ENCODE measurements at regions not wholly inside any gene's neighbourhood (a gene's known extent, or its start where the extent isn't known, plus 50 kb on each side); places are given as distances from the start of the nearest gene placed in this dataset.
A peak's percentile ranks its signal among the peaks of the same experiment; 100 is the strongest.

DNA sequence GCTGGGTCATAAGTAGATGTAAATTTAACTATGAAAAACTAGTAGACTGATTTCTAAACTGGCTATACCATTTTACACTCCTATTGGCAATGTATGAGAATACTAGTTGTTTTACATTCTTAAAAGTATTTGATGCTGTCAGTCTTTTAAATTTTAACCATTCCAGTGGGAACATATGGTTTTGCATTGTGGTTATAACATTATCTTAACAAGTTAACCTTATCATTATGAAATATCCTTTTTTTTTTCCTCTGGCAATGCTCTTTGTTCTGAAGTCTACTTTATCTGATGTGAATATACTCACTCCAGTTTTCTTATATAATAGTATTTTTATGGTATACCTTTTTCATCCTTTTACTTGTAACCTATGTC lies 548.9 kb upstream of the CLINT1 start:
- Histone ChIP-seq H3K9me3 (peaks cover 0 to 7% (median 0%) of the 10 kb centered on the region in 4 donors), H3K27ac (no peak overlapping the region), H3K36me3 (no peaks in the 10 kb centered on the region), H3K4me3 (no peak overlapping the region), H3K27me3 (no peaks in the 10 kb centered on the region), H3K4me1 (peaks cover 0 to under 1% (median 0%) of the 10 kb centered on the region in 4 donors)
- DNase-seq: no peak
- TF ChIP-seq POLR2A (IDR thresholded peaks at IDR 0.05): no peak
- no peak for TF ChIP-seq EP300 (IDR thresholded peaks at IDR 0.05)
- ATAC-seq (ENCODE audit: low FRiP score in 2 of 2): no peak

- Histone ChIP-seq H3K36me3 (no peaks in the 10 kb centered on the region), H3K27me3 (no peaks in the 10 kb centered on the region), H3K4me1 (no peaks in the 10 kb centered on the region), H3K9me3 (peaks cover 0 to 7% (median 0%) of the 10 kb centered on the region in 4 donors), H3K4me3 (no peak overlapping the region), H3K27ac (no peak overlapping the region)
- no peak for DNase-seq
- 70 to 73% methylated on average over 4 of the region's 4 CpGs for WGBS, 2 donors
- TF ChIP-seq POLR2AphosphoS5 (IDR thresholded peaks at IDR 0.05) (no peak), POLR2A (IDR thresholded peaks at IDR 0.05) (no peak), EP300 (IDR thresholded peaks at IDR 0.05) (no peak)
- TF ChIP-seq, protein P1, sequence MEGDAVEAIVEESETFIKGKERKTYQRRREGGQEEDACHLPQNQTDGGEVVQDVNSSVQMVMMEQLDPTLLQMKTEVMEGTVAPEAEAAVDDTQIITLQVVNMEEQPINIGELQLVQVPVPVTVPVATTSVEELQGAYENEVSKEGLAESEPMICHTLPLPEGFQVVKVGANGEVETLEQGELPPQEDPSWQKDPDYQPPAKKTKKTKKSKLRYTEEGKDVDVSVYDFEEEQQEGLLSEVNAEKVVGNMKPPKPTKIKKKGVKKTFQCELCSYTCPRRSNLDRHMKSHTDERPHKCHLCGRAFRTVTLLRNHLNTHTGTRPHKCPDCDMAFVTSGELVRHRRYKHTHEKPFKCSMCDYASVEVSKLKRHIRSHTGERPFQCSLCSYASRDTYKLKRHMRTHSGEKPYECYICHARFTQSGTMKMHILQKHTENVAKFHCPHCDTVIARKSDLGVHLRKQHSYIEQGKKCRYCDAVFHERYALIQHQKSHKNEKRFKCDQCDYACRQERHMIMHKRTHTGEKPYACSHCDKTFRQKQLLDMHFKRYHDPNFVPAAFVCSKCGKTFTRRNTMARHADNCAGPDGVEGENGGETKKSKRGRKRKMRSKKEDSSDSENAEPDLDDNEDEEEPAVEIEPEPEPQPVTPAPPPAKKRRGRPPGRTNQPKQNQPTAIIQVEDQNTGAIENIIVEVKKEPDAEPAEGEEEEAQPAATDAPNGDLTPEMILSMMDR (IDR thresholded peaks at IDR 0.05): no peak
- peak in 1 of 2 donors; percentile 66 for ATAC-seq (ENCODE audit: low FRiP score in 2 of 2)
These were observed 548.2 kb upstream of the CLINT1 start for GRCh38 chr5:158406884-158407823.

GRCh38 chr5:158398360-158399201 lies 539.6 kb upstream of the CLINT1 start:
- no peaks in the 10 kb centered on the region for H3K27me3 ChIP-seq
- H3K36me3 ChIP-seq: no peaks in the 10 kb centered on the region
- 67% methylated on average over 6 of the region's 6 CpGs for WGBS, 2 donors
- peaks cover 0 to under 1% (median 0%) of the 10 kb centered on the region in 4 donors for H3K9me3 ChIP-seq
- no peak for DNase-seq
- TF ChIP-seq EP300 (IDR thresholded peaks at IDR 0.05): no peak
- no peak for TF ChIP-seq POLR2AphosphoS5 (IDR thresholded peaks at IDR 0.05)
- no peak for TF ChIP-seq POLR2A (IDR thresholded peaks at IDR 0.05)
- TF ChIP-seq, protein P1 (IDR thresholded peaks at IDR 0.05): no peak
- H3K4me1 ChIP-seq: no peaks in the 10 kb centered on the region
- no peak overlapping the region for H3K4me3 ChIP-seq
- ATAC-seq (ENCODE audit: low FRiP score in 2 of 2): no peak
- H3K27ac ChIP-seq: no peak overlapping the region

- 82 to 84% methylated on average over 6 of the region's 6 CpGs for WGBS, 2 donors
- ATAC-seq (ENCODE audit: low FRiP score in 2 of 2): no peak
- DNase-seq: no peak
These were observed 538.3 kb upstream of the CLINT1 start for GRCh38 chr5:158397278-158397677.

More at GRCh38 chr5:158397278-158397677, 538.3 kb upstream of the CLINT1 start:
- Histone ChIP-seq H3K36me3 (no peaks in the 10 kb centered on the region), H3K27me3 (no peaks in the 10 kb centered on the region), H3K4me1 (no peaks in the 10 kb centered on the region), H3K4me3 (no peak overlapping the region), H3K9me3 (no peaks in the 10 kb centered on the region), H3K27ac (no peak overlapping the region)
- TF ChIP-seq POLR2A (IDR thresholded peaks at IDR 0.05): no peak
- TF ChIP-seq EP300 (IDR thresholded peaks at IDR 0.05): no peak
- no peak for TF ChIP-seq POLR2AphosphoS5 (IDR thresholded peaks at IDR 0.05)
- TF ChIP-seq, protein P1 (IDR thresholded peaks at IDR 0.05): no peak
